GM21526 (cell line): ENCODE measurements at regions not wholly inside any gene's neighbourhood (a gene's known extent, or its start where the extent isn't known, plus 50 kb on each side); places are given as distances from the start of the nearest gene placed in this dataset.
"Not testable (repeated sequence)": the region's sequence is repeated elsewhere in the genome, so short reads cannot be mapped to it uniquely, and the experiment has no call there.

Source experiments
- ATAC-seq: cut with Tn5 transposase; IDR thresholded peaks from one replicate; pipeline ENCODE4 v1.9.1; 2021; ENCODE audit warnings: moderate library complexity; ENCODE audit not compliant: unreplicated experiment, low FRiP score

DNA sequence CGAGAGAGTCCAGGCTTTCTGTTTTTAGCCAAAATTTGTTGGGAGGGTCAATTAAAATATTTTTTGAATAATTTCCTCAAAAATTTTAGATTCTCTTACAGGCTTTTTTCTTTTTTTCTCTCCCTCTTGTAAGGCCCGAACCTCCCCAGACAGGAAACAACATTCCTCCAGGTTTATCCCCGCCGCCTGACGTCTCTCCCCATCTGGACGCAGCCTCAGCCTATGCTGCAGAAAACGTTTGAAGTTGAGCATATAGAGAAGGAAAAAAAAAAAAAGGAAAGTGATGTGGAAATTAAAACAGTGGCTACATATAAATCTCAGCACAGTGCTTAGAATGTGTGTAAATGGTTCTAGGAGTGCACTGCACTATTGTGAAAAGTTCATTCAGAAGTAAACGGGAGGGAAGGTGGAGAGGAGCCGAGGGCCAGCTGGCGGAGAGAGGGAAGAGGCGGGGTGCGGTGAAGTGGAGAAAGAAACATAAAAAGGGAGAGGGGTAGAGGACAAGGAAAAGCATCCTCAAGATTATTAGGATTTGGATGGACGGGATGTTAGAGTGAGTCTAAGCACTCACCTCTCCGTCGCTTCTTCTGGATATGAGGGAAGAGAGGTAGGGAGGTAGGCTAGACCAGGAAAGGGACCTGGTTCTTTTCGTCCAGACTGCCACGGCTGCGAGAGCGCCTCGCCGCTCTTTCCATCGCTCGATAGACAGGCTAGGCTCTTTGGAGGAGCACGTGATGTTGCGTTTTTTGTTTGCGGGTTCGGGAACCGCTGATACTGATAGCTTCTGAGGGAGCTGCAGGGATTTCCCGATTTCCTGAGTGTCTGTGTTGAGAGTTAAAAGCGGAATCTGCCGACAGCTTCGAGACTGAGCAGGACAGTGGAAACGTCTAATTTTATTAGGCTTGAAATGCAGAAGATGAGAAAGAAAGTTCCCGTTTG lies 98.7 kb downstream of the TRIM27 start:
- ATAC-seq, result no peak

DNA sequence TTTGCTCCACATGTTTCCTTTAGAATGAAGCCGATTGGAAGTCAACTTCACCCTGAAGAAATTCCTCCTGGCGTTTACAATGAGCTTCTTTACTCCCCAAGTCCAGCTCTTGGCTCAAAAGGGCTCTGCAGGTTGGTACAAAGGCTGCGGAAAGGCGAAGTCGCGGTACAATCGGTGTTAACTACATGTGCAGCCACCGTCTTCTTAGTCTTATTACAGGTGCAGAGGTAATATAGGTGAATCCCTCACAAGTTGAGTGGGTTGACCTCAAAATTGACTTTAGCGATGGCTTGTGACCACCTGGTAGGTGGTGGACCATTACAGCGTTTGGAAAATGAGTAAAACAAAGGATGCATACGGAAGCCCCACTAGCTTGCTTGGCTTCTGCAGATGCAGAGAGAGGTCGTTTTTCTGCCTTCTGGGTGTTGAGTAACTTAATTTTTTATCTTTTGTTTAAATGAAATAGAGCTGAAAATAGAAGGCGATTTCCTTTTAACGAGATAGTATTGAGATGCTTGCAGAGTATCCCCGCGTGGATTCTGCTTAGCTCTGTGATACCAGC lies 98.0 kb downstream of the TRIM27 start:
- ATAC-seq, result no peak

DNA sequence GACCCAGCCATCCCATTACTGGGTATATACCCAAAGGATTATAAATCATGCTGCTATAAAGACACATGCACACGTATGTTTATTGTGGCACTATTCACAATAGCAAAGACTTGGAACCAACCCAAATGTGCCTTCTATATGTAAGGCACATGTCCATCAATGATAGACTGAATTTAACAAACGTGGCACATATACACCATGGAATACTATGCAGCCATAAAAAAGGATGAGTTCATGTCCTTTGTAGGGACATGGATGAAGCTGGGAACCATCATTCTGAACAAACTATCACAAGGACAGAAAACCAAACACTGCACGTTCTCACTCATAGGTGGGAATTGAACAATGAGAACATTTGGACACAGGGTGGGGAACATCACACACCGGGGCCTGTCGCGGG lies 92.1 kb downstream of the TRIM27 start:
- ATAC-seq, result not testable (repeated sequence)

DNA sequence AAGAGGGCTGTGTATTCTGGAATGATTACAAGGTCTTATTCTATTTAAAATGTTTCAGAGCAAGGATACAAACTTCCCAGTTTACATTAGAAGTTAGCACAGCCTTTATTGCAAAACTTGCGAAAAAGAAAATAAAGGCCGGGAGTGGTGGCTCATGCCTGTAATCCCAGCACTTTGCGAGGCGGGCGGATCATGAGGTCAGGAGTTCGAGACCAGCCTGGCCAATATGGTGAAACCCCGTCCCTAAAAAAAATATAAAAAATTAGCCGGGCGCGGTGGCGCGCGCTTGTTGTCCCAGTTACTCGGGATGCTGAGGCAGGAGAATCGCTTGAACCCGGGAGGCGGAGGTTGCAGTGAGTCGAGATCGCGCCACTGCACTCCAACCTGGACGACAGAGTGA lies 87.1 kb downstream of the TRIM27 start:
- not testable (repeated sequence) for ATAC-seq

DNA sequence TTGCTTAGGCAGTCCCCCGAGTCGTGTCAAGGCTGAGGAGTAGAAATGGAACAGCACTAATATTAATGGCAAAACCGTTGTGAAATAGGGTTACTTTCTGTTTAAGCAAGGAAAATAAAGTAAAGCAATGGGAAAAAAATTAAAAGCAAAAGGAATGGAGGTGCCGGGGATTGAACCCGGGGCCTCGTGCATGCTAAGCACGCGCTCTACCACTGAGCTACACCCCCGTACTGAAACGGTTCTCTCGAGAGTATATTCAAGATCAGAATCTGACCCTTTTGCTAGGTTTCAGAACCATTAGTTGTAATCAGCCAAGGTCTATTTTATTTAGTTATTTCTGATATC lies 85.5 kb downstream of the TRIM27 start:
- no peak for ATAC-seq

DNA sequence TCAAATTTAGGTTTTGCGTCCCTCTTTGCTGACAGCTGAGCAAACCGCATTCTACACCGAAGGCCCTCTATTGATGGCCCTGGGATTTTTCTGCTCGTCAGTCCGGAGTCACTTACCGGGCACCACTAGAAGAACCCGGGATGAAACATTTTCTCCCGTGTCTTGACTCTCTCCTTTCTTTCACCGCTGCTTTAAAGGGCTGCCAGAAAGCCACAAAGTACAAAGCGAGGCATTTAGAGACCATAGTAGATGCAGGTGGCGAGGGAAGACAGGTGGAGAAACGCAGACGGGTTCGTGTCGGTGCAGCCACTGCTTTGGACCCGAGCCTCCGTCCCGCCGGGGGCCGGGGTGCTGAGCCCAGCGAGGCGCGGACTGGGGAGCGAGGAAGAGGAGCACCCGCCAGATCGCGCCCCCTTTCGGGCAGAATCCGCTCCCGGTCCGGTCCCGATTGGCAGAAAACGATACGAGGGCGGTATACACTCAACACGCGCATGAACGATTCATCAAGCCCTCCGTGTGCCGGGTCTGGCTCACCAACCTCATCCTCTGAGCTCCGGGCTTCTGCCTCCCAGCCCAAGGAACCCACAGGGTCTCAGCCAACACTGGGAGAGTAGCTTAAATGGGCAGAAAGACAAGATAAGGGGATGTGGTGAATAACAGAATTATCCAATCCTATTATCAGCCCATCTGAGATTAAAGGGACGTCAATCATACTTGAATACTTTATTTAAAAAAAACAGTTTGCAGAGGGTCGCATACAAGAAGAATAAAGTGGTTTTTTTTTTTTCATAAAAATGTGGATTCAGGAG lies 84.9 kb downstream of the TRIM27 start:
- no peak for ATAC-seq

DNA sequence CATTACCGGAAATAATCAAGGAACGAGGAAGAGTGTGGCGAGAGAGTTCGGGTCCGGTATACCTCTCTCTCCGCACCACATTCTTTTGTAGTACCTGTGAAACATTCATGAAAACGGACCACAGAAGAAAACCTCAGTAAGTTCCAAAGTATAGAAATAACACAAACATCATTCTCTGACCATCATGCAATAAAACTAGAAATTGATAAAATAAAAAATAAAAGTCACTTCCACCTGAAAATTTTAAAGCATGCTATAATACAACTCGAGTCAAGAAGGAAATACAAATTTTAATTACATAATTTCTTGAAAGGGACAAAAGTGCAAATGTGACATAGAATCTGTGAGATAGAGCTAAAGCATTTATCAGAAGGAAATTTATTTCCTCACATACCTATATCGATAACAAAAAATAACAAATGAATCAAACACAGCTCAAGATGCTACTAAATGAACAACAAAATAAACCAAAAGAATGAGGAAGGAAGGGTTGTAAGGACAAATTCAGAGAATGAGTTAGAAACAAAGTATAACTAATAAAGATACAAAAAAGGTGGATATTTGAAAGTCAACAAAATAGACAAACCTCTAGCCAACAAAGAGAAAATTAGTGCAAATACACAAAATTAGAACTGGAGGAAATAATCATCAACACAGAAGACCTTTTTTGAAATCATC lies 84.2 kb downstream of the TRIM27 start:
- no peak for ATAC-seq

DNA sequence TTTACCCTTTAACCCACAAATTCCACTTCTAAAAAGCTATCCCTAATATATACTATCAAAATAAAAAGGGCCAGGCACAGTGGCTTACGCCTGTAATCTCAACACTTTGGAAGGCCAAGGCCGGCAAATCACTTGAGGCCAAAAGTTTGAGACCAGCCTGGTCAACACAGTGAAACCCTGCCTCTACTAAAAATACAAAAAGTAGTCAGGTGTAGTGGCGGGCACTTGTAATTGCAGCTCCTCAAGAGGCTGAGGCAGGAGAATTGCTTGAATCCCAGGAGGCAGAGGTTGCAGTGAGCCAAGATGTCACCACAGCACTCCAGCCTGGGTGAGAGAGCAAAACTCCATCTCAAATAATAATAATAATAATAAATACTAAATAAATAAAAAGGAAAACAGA lies 82.5 kb downstream of the TRIM27 start:
- ATAC-seq, result no peak

DNA sequence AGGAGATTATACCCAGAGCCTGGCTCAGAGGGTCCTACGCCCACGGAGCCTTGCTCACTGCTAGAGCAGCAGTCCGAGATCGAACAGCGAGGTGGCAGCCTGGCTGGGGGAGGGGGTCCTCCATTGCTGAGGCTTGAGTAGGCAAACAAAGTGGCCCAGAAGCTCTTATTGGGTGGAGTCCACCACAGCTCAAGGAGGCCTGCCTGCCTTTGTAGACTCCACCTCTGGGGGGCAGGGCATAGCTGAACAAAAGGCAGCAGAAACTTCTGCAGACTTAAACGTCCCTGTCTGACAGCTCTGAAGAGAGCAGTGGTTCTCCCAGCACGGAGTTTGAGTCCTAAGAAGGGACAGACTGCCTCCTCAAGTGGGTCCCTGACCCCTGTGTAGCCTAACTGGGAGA lies 75.0 kb downstream of the TRIM27 start:
- not testable (repeated sequence) for ATAC-seq
